ENCODE measurements at regions not wholly inside any gene's neighbourhood (a gene's known extent, or its start where the extent isn't known, plus 50 kb on each side); places are given as distances from the start of the nearest gene placed in this dataset.
"Not testable (repeated sequence)": the region's sequence is repeated elsewhere in the genome, so short reads cannot be mapped to it uniquely, and the experiment has no call there.

DNA sequence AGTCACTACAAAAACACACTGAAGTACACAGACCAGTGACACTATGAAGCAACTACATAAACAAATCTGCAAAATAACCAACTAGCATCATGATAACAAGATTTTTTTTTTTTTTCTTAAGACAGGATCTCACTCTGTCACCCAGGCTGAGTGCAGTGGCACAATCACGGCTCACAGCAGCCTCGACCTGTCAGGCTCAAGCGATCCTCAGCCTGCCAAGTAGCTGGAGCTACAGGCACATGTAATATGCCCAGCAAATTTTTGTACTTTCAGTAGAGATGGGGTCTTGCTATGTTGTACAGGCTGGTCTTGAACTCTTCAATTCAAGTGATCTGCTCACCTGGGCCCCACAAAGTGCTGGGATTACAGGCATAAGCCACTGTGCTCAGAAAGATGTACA, 140.5 kb downstream of the GOLGA6L6 start:
- TF ChIP-seq CTCF (IDR thresholded peaks at IDR 0.05; ENCODE audit: low read depth, low read length); POLR2A (IDR thresholded peaks at IDR 0.05; ENCODE audit: extremely low read depth, insufficient read length); MYC (IDR thresholded peaks at IDR 0.05; ENCODE audit: low read depth, low read length): not testable (repeated sequence)

Measured in NB4 (cell line).